WTC11 (cell line): ENCODE measurements at regions not wholly inside any gene's neighbourhood (a gene's known extent, or its start where the extent isn't known, plus 50 kb on each side); places are given as distances from the start of the nearest gene placed in this dataset.

Experiments
- ATAC-seq: fragments of 200-7000 bp; cut with Tn5 transposase; 2 replicates; pipeline ENCODE4 v1.10.0; 2021; ENCODE audit warnings: mild to moderate bottlenecking, moderate library complexity
- CTCF ChIA-PET: fragments of 300-600 bp; sonication (Branson Sonifier 250); formaldehyde crosslinking; loops from one replicate; lab custom pipeline; 2021; ENCODE audit warnings: antibody characterized with exemption; lab: Charles Lee
- POLR2A ChIA-PET: fragments of 350-600 bp; sonication (Branson Sonifier 250); formaldehyde crosslinking; loops from one replicate; lab custom pipeline; 2021; ENCODE audit warnings: antibody characterized with exemption; lab: Charles Lee
- DNase-seq: peaks from one replicate; pipeline ENCODE4 v3.0.0; 2021; ENCODE audit warnings: low spot score
- H3K27ac Mint-ChIP-seq: 2 replicates; pipeline ENCODE4 v1.8.0; 2021; ENCODE audit warnings: mixed read lengths
- H3K27me3 Mint-ChIP-seq: 2 replicates; pipeline ENCODE4 v1.8.0; 2021; ENCODE audit warnings: low read depth, mild to moderate bottlenecking, moderate library complexity, mixed read lengths
- H3K36me3 Mint-ChIP-seq: 2 replicates; pipeline ENCODE4 v1.8.0; 2021; ENCODE audit warnings: mixed read lengths
- H3K4me1 Mint-ChIP-seq: 2 replicates; pipeline ENCODE4 v1.8.0; 2022; ENCODE audit warnings: mixed read lengths
- H3K4me3 Mint-ChIP-seq: 2 replicates; pipeline ENCODE4 v1.8.0; 2021; ENCODE audit warnings: mild to moderate bottlenecking, moderate library complexity, mixed read lengths
- H3K9me3 Mint-ChIP-seq: 2 replicates; pipeline ENCODE4 v1.8.0; 2021; ENCODE audit warnings: mixed read lengths
- AFF4 ChIP-seq: sonication (generic); formaldehyde crosslinking; IDR thresholded peaks from 2 replicates; pipeline ENCODE4 v1.8.1; 2023; ENCODE audit warnings: mild to moderate bottlenecking, missing genetic modification reagents, borderline replicate concordance
- CREB1 ChIP-seq: sonication (generic); formaldehyde crosslinking; IDR thresholded peaks from 2 replicates; pipeline ENCODE4 v1.8.0; 2023; ENCODE audit warnings: mild to moderate bottlenecking, missing genetic modification reagents
- CREM ChIP-seq: sonication (generic); formaldehyde crosslinking; IDR thresholded peaks from 2 replicates; pipeline ENCODE4 v1.8.1; 2022; ENCODE audit warnings: mild to moderate bottlenecking, missing genetic modification reagents, moderate library complexity
- ELF4 ChIP-seq: sonication (generic); formaldehyde crosslinking; IDR thresholded peaks from 2 replicates; pipeline ENCODE4 v1.8.1; 2022; ENCODE audit warnings: low read depth, mild to moderate bottlenecking, moderate library complexity, missing genetic modification reagents
- ERG ChIP-seq: fragments of 250-450 bp; sonication (Bioruptor Pico); IDR thresholded peaks from 2 replicates; pipeline ENCODE4 v1.8.0; 2021; ENCODE audit warnings: mild to moderate bottlenecking
- ESRRA ChIP-seq: sonication (generic); formaldehyde crosslinking; IDR thresholded peaks from 2 replicates; pipeline ENCODE4 v1.8.1; 2022; ENCODE audit warnings: mild to moderate bottlenecking, missing genetic modification reagents, borderline replicate concordance
- GABPB1 ChIP-seq: sonication (generic); formaldehyde crosslinking; IDR thresholded peaks from 2 replicates; pipeline ENCODE4 v1.8.1; 2023; ENCODE audit warnings: mild to moderate bottlenecking, missing genetic modification reagents
- HMGA2 ChIP-seq: fragments of 250-450 bp; sonication (Bioruptor Pico); IDR thresholded peaks from 2 replicates; pipeline ENCODE4 v1.4.0; 2021; ENCODE audit warnings: mild to moderate bottlenecking, moderate library complexity
- NR1H2 ChIP-seq: sonication (generic); formaldehyde crosslinking; IDR thresholded peaks from 2 replicates; pipeline ENCODE4 v1.9.0; 2021; ENCODE audit warnings: mild to moderate bottlenecking, moderate library complexity, missing genetic modification reagents
- NR3C1 ChIP-seq: sonication (generic); formaldehyde crosslinking; conservative IDR thresholded peaks from 2 replicates; pipeline ENCODE4 v1.8.1; 2023; ENCODE audit warnings: low read depth, mild to moderate bottlenecking, missing genetic modification reagents
- PREB ChIP-seq: sonication (generic); formaldehyde crosslinking; IDR thresholded peaks from 2 replicates; pipeline ENCODE4 v1.8.1; 2022; ENCODE audit warnings: mild to moderate bottlenecking, missing genetic modification reagents, moderate library complexity, borderline replicate concordance
- RELA ChIP-seq: sonication (generic); formaldehyde crosslinking; IDR thresholded peaks from 2 replicates; pipeline ENCODE4 v1.8.1; 2022; ENCODE audit warnings: missing genetic modification reagents, mild to moderate bottlenecking, borderline replicate concordance
- RORB ChIP-seq: fragments of 250-450 bp; sonication (Bioruptor Pico); IDR thresholded peaks from 2 replicates; pipeline ENCODE4 v1.9.0; 2021; ENCODE audit warnings: mild to moderate bottlenecking
- SMAD3 ChIP-seq: sonication (generic); formaldehyde crosslinking; IDR thresholded peaks from 2 replicates; pipeline ENCODE4 v1.8.0; 2022; ENCODE audit warnings: missing genetic modification reagents, mild to moderate bottlenecking, borderline replicate concordance
- SMAD4 ChIP-seq: sonication (generic); formaldehyde crosslinking; IDR thresholded peaks from 2 replicates; pipeline ENCODE4 v1.8.0; 2022; ENCODE audit warnings: mild to moderate bottlenecking, missing genetic modification reagents
- SOX15 ChIP-seq: fragments of 250-450 bp; sonication (Bioruptor Pico); IDR thresholded peaks from 2 replicates; pipeline ENCODE4 v1.9.0; 2021; ENCODE audit warnings: mild to moderate bottlenecking
- TCF7 ChIP-seq: sonication (generic); formaldehyde crosslinking; IDR thresholded peaks from 2 replicates; pipeline ENCODE4 v1.8.0; 2022; ENCODE audit warnings: mild to moderate bottlenecking, low read depth, missing genetic modification reagents, moderate library complexity
- TEAD4 ChIP-seq: sonication (generic); formaldehyde crosslinking; IDR thresholded peaks from 2 replicates; pipeline ENCODE4 v1.8.0; 2022; ENCODE audit warnings: mild to moderate bottlenecking, missing genetic modification reagents
- USF1 ChIP-seq: sonication (generic); formaldehyde crosslinking; IDR thresholded peaks from 2 replicates; pipeline ENCODE4 v1.8.0; 2022; ENCODE audit warnings: mild to moderate bottlenecking, missing genetic modification reagents
- USF2 ChIP-seq: sonication (generic); formaldehyde crosslinking; IDR thresholded peaks from 2 replicates; pipeline ENCODE4 v1.8.1; 2023; ENCODE audit warnings: mild to moderate bottlenecking, missing genetic modification reagents, moderate library complexity
- ZNF263 ChIP-seq: sonication (generic); formaldehyde crosslinking; IDR thresholded peaks from 2 replicates; pipeline ENCODE4 v1.8.1; 2022; ENCODE audit warnings: low read depth, mild to moderate bottlenecking, moderate library complexity, missing genetic modification reagents

GRCh38 chr2:181354626-181355025, 102.6 kb upstream of the ITGA4 start:
- CTCF ChIA-PET: no interaction called here
- Mint-ChIP-seq H3K9me3 (no peaks in the 10 kb centered on the region), H3K4me3 (no peak overlapping the region), H3K36me3 (no peaks in the 10 kb centered on the region), H3K4me1 (no peaks in the 10 kb centered on the region), H3K27ac (no peak overlapping the region)
- TF ChIP-seq ERG (CRISPR knock-in tag): no peak
- TF ChIP-seq AFF4 (CRISPR knock-in tag): no peak
- TF ChIP-seq, all 79 proteins: peak for 0
- DNase-seq (no peak), ATAC-seq (no peak)
- no peaks in the 10 kb centered on the region for H3K27me3 Mint-ChIP-seq
- POLR2A ChIA-PET: no interaction called here

GRCh38 chr2:181356526-181357130, 100.6 kb upstream of the ITGA4 start:
- ChIA-PET POLR2A (no interaction called here), CTCF (no interaction called here)
- TF ChIP-seq SMAD4 (CRISPR knock-in tag) (no peak), SMAD3 (CRISPR knock-in tag) (no peak), ZNF263 (no peak), GABPB1 (no peak), ELF4 (no peak), USF1 (no peak), NR1H2 (CRISPR knock-in tag) (no peak), TEAD4 (CRISPR knock-in tag) (no peak), RORB (CRISPR knock-in tag) (no peak)
- no peak for ATAC-seq
- H3K9me3 Mint-ChIP-seq: no peaks in the 10 kb centered on the region
- H3K4me3 Mint-ChIP-seq: no peak overlapping the region
- H3K36me3 Mint-ChIP-seq: no peaks in the 10 kb centered on the region
- DNase-seq: no peak
- H3K4me1 Mint-ChIP-seq: no peaks in the 10 kb centered on the region
- H3K27me3 Mint-ChIP-seq: no peaks in the 10 kb centered on the region
- no peak overlapping the region for H3K27ac Mint-ChIP-seq

GRCh38 chr2:181357979-181358378, 99.2 kb upstream of the ITGA4 start:
- no peak for DNase-seq
- CTCF ChIA-PET: no interaction called here
- H3K9me3 Mint-ChIP-seq: no peaks in the 10 kb centered on the region
- no peaks in the 10 kb centered on the region for H3K27me3 Mint-ChIP-seq
- no peak overlapping the region for H3K27ac Mint-ChIP-seq
- POLR2A ChIA-PET: no interaction called here
- no peaks in the 10 kb centered on the region for H3K36me3 Mint-ChIP-seq
- H3K4me1 Mint-ChIP-seq: no peaks in the 10 kb centered on the region
- H3K4me3 Mint-ChIP-seq: no peak overlapping the region
- no peak for ATAC-seq
- TF ChIP-seq TCF7 (CRISPR knock-in tag) (no peak), RORB (CRISPR knock-in tag) (no peak), RELA (CRISPR knock-in tag) (no peak), CREM (CRISPR knock-in tag) (no peak), PREB (no peak), ELF4 (no peak), HMGA2 (CRISPR knock-in tag) (no peak), USF2 (CRISPR knock-in tag) (no peak), NR3C1 (no peak), NR1H2 (CRISPR knock-in tag) (no peak), CREB1 (no peak), ESRRA (CRISPR knock-in tag) (no peak), SOX15 (no peak), AFF4 (CRISPR knock-in tag) (no peak), ZNF263 (no peak)
